ENCODE measurements at regions not wholly inside any gene's neighbourhood (a gene's known extent, or its start where the extent isn't known, plus 50 kb on each side); places are given as distances from the start of the nearest gene placed in this dataset.
"Not testable (repeated sequence)": the region's sequence is repeated elsewhere in the genome, so short reads cannot be mapped to it uniquely, and the experiment has no call there.

DNA sequence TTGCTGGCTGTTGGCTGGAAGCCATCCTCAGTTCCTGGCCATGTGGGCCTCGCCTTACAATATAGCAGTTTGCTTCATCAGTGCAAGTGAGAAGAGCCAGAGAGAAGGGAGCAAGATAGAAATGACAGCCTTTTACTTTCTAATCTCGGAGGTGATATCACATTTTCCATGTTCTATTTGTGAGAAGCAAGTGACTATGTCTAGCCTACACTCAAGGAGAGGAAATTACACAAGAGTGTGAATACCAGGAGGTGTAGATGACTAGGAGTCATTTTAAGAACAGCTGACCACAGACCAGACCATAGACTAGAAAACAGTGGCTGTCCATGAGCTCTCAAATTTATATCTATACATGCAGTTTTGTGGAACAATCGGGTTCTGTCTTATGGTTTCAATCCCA is 163.0 kb upstream of the NRXN3 start:
- intact Hi-C loops (cut with DNase I): no loop called here
- Histone ChIP-seq H3K4me3 (no peak overlapping the region), H3K9me3 (peaks cover 0 to 23% (median 6%) of the 10 kb centered on the region in 12 donors), H3K27ac (no peak overlapping the region), H3K27me3 (peaks cover 0 to 3% (median 0%) of the 10 kb centered on the region in 9 donors), H3K36me3 (no peaks in the 10 kb centered on the region), H3K4me1 (no peaks in the 10 kb centered on the region)
- DNase-seq (no peak), ATAC-seq (peak in 3 of 4 donors; percentile 39 to 73 (median 65))
- TF ChIP-seq POLR2A (IDR thresholded peaks at IDR 0.05): no peak
- TF ChIP-seq, protein P1, sequence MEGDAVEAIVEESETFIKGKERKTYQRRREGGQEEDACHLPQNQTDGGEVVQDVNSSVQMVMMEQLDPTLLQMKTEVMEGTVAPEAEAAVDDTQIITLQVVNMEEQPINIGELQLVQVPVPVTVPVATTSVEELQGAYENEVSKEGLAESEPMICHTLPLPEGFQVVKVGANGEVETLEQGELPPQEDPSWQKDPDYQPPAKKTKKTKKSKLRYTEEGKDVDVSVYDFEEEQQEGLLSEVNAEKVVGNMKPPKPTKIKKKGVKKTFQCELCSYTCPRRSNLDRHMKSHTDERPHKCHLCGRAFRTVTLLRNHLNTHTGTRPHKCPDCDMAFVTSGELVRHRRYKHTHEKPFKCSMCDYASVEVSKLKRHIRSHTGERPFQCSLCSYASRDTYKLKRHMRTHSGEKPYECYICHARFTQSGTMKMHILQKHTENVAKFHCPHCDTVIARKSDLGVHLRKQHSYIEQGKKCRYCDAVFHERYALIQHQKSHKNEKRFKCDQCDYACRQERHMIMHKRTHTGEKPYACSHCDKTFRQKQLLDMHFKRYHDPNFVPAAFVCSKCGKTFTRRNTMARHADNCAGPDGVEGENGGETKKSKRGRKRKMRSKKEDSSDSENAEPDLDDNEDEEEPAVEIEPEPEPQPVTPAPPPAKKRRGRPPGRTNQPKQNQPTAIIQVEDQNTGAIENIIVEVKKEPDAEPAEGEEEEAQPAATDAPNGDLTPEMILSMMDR (IDR thresholded peaks at IDR 0.05): no peak
- WGBS, 4 donors: 34 to 48% (median 41%) methylated on average over 3 of the region's 3 CpGs

DNA sequence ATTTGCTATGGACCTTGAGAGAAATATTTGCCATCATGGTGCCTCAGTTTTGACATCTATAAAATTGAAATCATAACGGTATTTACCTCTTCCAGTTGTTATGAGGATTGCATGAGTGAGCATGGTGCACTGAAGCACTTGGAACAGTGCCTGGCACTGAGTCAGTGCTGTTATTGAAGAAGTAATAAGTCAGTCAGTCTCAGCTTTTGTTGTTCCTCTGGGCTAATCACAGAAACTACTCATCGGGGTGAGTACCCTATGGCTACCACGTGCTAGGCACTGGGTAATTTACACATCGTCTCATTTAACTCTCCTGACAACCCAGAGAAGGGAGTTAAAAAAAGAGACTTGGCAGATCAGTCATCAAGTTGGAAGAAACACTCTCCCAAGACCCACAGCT is 159.5 kb upstream of the NRXN3 start:
- WGBS, 4 donors: 63 to 72% (median 69%) methylated on average over 4 of the region's 4 CpGs
- Histone ChIP-seq H3K27ac (no peak overlapping the region), H3K4me3 (no peak overlapping the region), H3K9me3 (no peaks in the 10 kb centered on the region), H3K4me1 (no peaks in the 10 kb centered on the region), H3K36me3 (no peaks in the 10 kb centered on the region), H3K27me3 (peaks cover 0 to 3% (median 0%) of the 10 kb centered on the region in 9 donors)
- DNase-seq (no peak), ATAC-seq (peak in 1 of 4 donors; percentile 57)
- intact Hi-C loops (cut with DNase I): loop anchor here in 1 of 10 donors (10.0 kb wide), 1 partner anchor 146 kb away; no protein-coding TSS in a partner anchor
- TF ChIP-seq, protein P1 (IDR thresholded peaks at IDR 0.05): no peak
- no peak for TF ChIP-seq POLR2A (IDR thresholded peaks at IDR 0.05)

DNA sequence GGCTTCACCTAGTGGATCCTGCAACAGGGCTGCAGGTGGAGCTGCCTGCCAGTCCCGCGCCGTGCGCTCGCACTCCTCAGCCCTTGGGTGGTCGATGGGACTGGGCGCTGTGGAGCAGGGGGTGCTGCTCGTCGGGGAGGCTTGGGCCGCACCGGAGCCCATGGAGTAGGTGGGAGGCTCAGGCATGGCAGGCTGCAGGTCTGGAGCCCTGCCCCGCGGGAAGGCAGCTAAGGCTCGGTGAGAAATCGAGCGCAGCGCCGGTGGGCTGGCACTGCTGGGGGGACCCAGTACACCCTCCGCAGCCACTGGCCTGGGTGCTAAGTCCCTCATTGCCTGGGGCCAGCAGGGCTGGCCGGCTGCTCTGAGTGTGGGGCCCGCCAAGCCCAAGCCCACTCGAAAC is 156.3 kb upstream of the NRXN3 start:
- H3K4me3 ChIP-seq, DNase-seq, H3K4me1 ChIP-seq, H3K9me3 ChIP-seq, H3K27me3 ChIP-seq, H3K27ac ChIP-seq, ATAC-seq, H3K36me3 ChIP-seq: not testable (repeated sequence)
- intact Hi-C loops (cut with DNase I): loop anchor here in 1 of 10 donors (10.0 kb wide), 1 partner anchor 149 kb away; no protein-coding TSS in a partner anchor
- whole genome bisulfite sequencing, 4 donors: 94 to 100% (median 96%) methylated on average over 5 to 22 of the region's 22 CpGs

- DNase-seq (no peak), ATAC-seq (no peak)
- intact Hi-C loops (cut with DNase I): loop anchor here in 1 of 10 donors (10.0 kb wide), 1 partner anchor 152 kb away; no protein-coding TSS in a partner anchor
- no peak overlapping the region for H3K4me3 ChIP-seq
- H3K4me1 ChIP-seq: no peaks in the 10 kb centered on the region
- peaks cover 0 to 8% (median 0%) of the 10 kb centered on the region in 9 donors for H3K27me3 ChIP-seq
- no peaks in the 10 kb centered on the region for H3K9me3 ChIP-seq
- no peak overlapping the region for H3K27ac ChIP-seq
- TF ChIP-seq, protein P1 (IDR thresholded peaks at IDR 0.05): no peak
- no peak for TF ChIP-seq POLR2A (IDR thresholded peaks at IDR 0.05)
- no peaks in the 10 kb centered on the region for H3K36me3 ChIP-seq
- 51 to 68% (median 62%) methylated on average over 2 of the region's 2 CpGs for WGBS, 4 donors
Measured at GRCh38 chr14:78016532-78016931, 153.6 kb upstream of the NRXN3 start.

GRCh38 chr14:78018283-78018682 is 151.9 kb upstream of the NRXN3 start:
- H3K36me3 ChIP-seq: no peaks in the 10 kb centered on the region
- no peak for ATAC-seq
- peaks cover 0 to 5% (median 0%) of the 10 kb centered on the region in 9 donors for H3K27me3 ChIP-seq
- no peak overlapping the region for H3K4me3 ChIP-seq
- TF ChIP-seq, protein P1 (IDR thresholded peaks at IDR 0.05): no peak
- no peak for TF ChIP-seq POLR2A (IDR thresholded peaks at IDR 0.05)
- no peaks in the 10 kb centered on the region for H3K4me1 ChIP-seq
- intact Hi-C loops (cut with DNase I): loop anchor here in 1 of 10 donors (10.0 kb wide), 1 partner anchor 153 kb away; no protein-coding TSS in a partner anchor
- H3K27ac ChIP-seq: no peak overlapping the region
- WGBS, 4 donors: 40 to 62% (median 53%) methylated on average over 2 of the region's 2 CpGs
- H3K9me3 ChIP-seq: no peaks in the 10 kb centered on the region
- DNase-seq: no peak

Data from heart left ventricle (tissue), 16 donors.